Amniotic epithelial cell (primary cell): ENCODE measurements at regions not wholly inside any gene's neighbourhood (a gene's known extent, or its start where the extent isn't known, plus 50 kb on each side); places are given as distances from the start of the nearest gene placed in this dataset.
"Not testable (repeated sequence)": the region's sequence is repeated elsewhere in the genome, so short reads cannot be mapped to it uniquely, and the experiment has no call there.

ENCODE experiments used
- DNase-seq: peaks from one replicate; pipeline ENCODE4 v3.0.0-alpha.2; 2010; ENCODE audit warnings: low read depth

GRCh38 chr1:181259026-181259745 is 170.7 kb downstream of the IER5 start:
- DNase-seq = no peak

- no peak for DNase-seq
Observed at GRCh38 chr1:181260271-181260670, 171.8 kb downstream of the IER5 start.

- no peak for DNase-seq
Observed at GRCh38 chr1:181260994-181261393, 172.5 kb downstream of the IER5 start.

- DNase-seq = no peak
Observed at GRCh38 chr1:181262069-181262468, 173.6 kb downstream of the IER5 start.

GRCh38 chr1:181263444-181263843 is 174.9 kb downstream of the IER5 start:
- DNase-seq = no peak

GRCh38 chr1:181264821-181265220 is 176.3 kb downstream of the IER5 start:
- no peak for DNase-seq

GRCh38 chr1:181284978-181285377 is 196.5 kb downstream of the IER5 start:
- no peak for DNase-seq

- DNase-seq = no peak
Observed at GRCh38 chr1:181295217-181295616, 188.1 kb upstream of the CACNA1E start.

GRCh38 chr1:181296180-181296579 is 187.1 kb upstream of the CACNA1E start:
- DNase-seq = no peak

- DNase-seq = no peak
Observed at GRCh38 chr1:181308098-181308497, 175.2 kb upstream of the CACNA1E start.

GRCh38 chr1:181310560-181310959 is 172.8 kb upstream of the CACNA1E start:
- no peak for DNase-seq

GRCh38 chr1:181312946-181313345 is 170.4 kb upstream of the CACNA1E start:
- no peak for DNase-seq

GRCh38 chr1:181313466-181313865 is 169.9 kb upstream of the CACNA1E start:
- no peak for DNase-seq

- no peak for DNase-seq
Observed at GRCh38 chr1:181314010-181314409, 169.3 kb upstream of the CACNA1E start.

GRCh38 chr1:181314959-181315358 is 168.4 kb upstream of the CACNA1E start:
- no peak for DNase-seq

GRCh38 chr1:181317261-181317930 is 165.9 kb upstream of the CACNA1E start:
- no peak for DNase-seq

- DNase-seq = no peak
Observed at GRCh38 chr1:181318022-181318857, 165.1 kb upstream of the CACNA1E start.

- DNase-seq = no peak
Observed at GRCh38 chr1:181318858-181319235, 164.5 kb upstream of the CACNA1E start.

GRCh38 chr1:181319907-181320306 is 163.4 kb upstream of the CACNA1E start:
- DNase-seq = no peak

GRCh38 chr1:181324797-181325616 is 158.3 kb upstream of the CACNA1E start:
- DNase-seq = no peak

- DNase-seq = not testable (repeated sequence)
Observed at GRCh38 chr1:181325765-181326164, 157.6 kb upstream of the CACNA1E start.

- DNase-seq = no peak
Observed at GRCh38 chr1:181326348-181326747, 157.0 kb upstream of the CACNA1E start.
